Retina (tissue), 1 donor: ENCODE measurements at regions not wholly inside any gene's neighbourhood (a gene's known extent, or its start where the extent isn't known, plus 50 kb on each side); places are given as distances from the start of the nearest gene placed in this dataset.
"Not testable (repeated sequence)": the region's sequence is repeated elsewhere in the genome, so short reads cannot be mapped to it uniquely, and the experiment has no call there.

Experiments
- DNase-seq: peaks from one replicate; pipeline ENCODE4 v3.0.0-alpha.2; 2016

GRCh38 chr1:70556541-70556940, 145.5 kb downstream of the CTH start:
- DNase-seq, result no peak

GRCh38 chr1:70567167-70567566, 156.1 kb downstream of the CTH start:
- no peak for DNase-seq

GRCh38 chr1:70571191-70571590, 160.1 kb downstream of the CTH start:
- no peak for DNase-seq

- no peak for DNase-seq
These were observed 162.3 kb downstream of the CTH start for GRCh38 chr1:70573317-70573843.

- no peak for DNase-seq
These were observed 170.6 kb downstream of the CTH start for GRCh38 chr1:70581661-70582060.

- DNase-seq, result no peak
These were observed 172.5 kb downstream of the CTH start for GRCh38 chr1:70583522-70583921.

GRCh38 chr1:70586046-70586445, 175.0 kb downstream of the CTH start:
- DNase-seq, result no peak

- DNase-seq, result no peak
These were observed 176.9 kb downstream of the CTH start for GRCh38 chr1:70587872-70588366.

- not testable (repeated sequence) for DNase-seq
These were observed 182.5 kb downstream of the CTH start for GRCh38 chr1:70593551-70593950.

GRCh38 chr1:70608815-70609214, 197.7 kb downstream of the CTH start:
- no peak for DNase-seq

GRCh38 chr1:70610164-70610563, 199.1 kb downstream of the CTH start:
- DNase-seq, result not testable (repeated sequence)

- DNase-seq, result no peak
These were observed 205.9 kb downstream of the CTH start for GRCh38 chr1:70616946-70617345.

GRCh38 chr1:70617728-70618127, 206.7 kb downstream of the CTH start:
- no peak for DNase-seq

- no peak for DNase-seq
These were observed 216.8 kb downstream of the CTH start for GRCh38 chr1:70627910-70628309.

- no peak for DNase-seq
These were observed 217.9 kb downstream of the CTH start for GRCh38 chr1:70628973-70629372.

GRCh38 chr1:70633004-70633403, 221.9 kb downstream of the CTH start:
- no peak for DNase-seq

GRCh38 chr1:70635868-70636267, 224.8 kb downstream of the CTH start:
- DNase-seq, result no peak

GRCh38 chr1:70641868-70642267, 230.8 kb downstream of the CTH start:
- no peak for DNase-seq

- DNase-seq, result no peak
These were observed 245.3 kb downstream of the CTH start for GRCh38 chr1:70656361-70656760.

GRCh38 chr1:70659891-70660290, 248.8 kb downstream of the CTH start:
- no peak for DNase-seq

- no peak for DNase-seq
These were observed 255.5 kb downstream of the CTH start for GRCh38 chr1:70666381-70667140.

GRCh38 chr1:70667494-70668170, 256.6 kb downstream of the CTH start:
- DNase-seq, result no peak

GRCh38 chr1:70671006-70671405, 259.9 kb downstream of the CTH start:
- no peak for DNase-seq

- no peak for DNase-seq
These were observed 261.4 kb downstream of the CTH start for GRCh38 chr1:70672442-70672888.
